ENCODE measurements at regions not wholly inside any gene's neighbourhood (a gene's known extent, or its start where the extent isn't known, plus 50 kb on each side); places are given as distances from the start of the nearest gene placed in this dataset.

DNA sequence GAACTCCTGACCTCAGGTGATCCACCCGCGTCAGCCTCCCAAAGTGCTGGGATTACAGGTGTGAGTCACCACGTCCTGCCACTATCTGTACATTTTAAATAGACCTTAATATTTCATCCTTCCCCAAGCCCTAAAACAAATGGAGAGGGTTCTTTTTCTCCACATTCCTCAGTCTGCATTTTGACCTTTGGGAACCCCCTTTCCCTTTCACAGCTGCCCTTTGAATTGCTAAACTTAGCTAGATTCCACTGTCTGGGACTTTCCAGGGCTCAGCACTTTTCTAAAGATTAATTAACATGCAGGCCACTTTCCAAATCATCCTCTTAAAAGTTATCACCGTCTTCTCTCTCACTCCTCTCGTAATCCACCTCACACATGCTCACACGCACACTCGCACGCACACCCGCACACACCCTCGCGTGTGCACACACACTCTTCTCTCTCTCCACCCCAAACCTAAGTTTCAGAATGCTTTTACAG, 124.2 kb downstream of the TMCO5A start:
- H3K9me3 ChIP-seq, result no peaks in the 10 kb centered on the region
- H3K4me3 ChIP-seq, result no peak overlapping the region
- DNase-seq, result no peak
- H3K27me3 ChIP-seq (replicated peaks in 1 of 7), result no peaks in the 10 kb centered on the region
- 48 to 77% (median 69%) methylated on average over 11 of the region's 11 CpGs for WGBS, 5 donors
- H3K36me3 ChIP-seq, result no peaks in the 10 kb centered on the region
- peaks cover 0 to 7% (median 0%) of the 10 kb centered on the region in 6 donors for H3K4me1 ChIP-seq
- TF ChIP-seq, protein P1, sequence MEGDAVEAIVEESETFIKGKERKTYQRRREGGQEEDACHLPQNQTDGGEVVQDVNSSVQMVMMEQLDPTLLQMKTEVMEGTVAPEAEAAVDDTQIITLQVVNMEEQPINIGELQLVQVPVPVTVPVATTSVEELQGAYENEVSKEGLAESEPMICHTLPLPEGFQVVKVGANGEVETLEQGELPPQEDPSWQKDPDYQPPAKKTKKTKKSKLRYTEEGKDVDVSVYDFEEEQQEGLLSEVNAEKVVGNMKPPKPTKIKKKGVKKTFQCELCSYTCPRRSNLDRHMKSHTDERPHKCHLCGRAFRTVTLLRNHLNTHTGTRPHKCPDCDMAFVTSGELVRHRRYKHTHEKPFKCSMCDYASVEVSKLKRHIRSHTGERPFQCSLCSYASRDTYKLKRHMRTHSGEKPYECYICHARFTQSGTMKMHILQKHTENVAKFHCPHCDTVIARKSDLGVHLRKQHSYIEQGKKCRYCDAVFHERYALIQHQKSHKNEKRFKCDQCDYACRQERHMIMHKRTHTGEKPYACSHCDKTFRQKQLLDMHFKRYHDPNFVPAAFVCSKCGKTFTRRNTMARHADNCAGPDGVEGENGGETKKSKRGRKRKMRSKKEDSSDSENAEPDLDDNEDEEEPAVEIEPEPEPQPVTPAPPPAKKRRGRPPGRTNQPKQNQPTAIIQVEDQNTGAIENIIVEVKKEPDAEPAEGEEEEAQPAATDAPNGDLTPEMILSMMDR (IDR thresholded peaks at IDR 0.05 in 8 of 11, conservative IDR thresholded peaks at IDR 0.05 in 3 of 11), result no peak
- TF ChIP-seq POLR2AphosphoS5 (IDR thresholded peaks at IDR 0.05), result no peak
- TF ChIP-seq POLR2A (IDR thresholded peaks at IDR 0.05), result no peak
- intact Hi-C loops (cut with DNase I; ENCODE audit: low total_unique reads), result no loop called here
- no peak overlapping the region for H3K27ac ChIP-seq

DNA sequence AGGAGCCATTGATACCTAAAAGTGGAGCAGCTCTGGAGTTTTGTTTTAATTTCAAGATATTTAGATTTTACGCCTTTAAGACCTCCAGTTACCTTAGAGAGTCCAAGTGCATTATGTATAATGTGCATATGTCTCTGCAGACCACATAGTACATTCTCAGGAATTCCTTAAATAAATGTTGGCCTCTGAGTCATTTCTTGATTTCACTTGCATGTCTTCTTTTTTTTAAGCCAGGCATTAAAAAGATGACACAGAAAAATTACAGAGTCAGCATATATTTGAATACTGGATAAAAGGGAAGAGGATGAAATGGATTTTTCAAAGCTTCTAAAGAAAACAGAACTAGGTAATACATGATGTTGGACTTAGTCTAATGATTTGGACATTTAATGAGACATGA, 125.2 kb downstream of the TMCO5A start:
- 86 to 97% (median 88%) methylated on average over 1 of the region's 1 CpG for WGBS, 5 donors
- H3K27me3 ChIP-seq (replicated peaks in 1 of 7), result no peaks in the 10 kb centered on the region
- no peak overlapping the region for H3K4me3 ChIP-seq
- intact Hi-C loops (cut with DNase I; ENCODE audit: low total_unique reads), result no loop called here
- TF ChIP-seq, protein P1 (IDR thresholded peaks at IDR 0.05 in 8 of 11, conservative IDR thresholded peaks at IDR 0.05 in 3 of 11), result no peak
- no peak for TF ChIP-seq POLR2A (IDR thresholded peaks at IDR 0.05)
- no peak for TF ChIP-seq POLR2AphosphoS5 (IDR thresholded peaks at IDR 0.05)
- no peak overlapping the region for H3K27ac ChIP-seq
- no peaks in the 10 kb centered on the region for H3K9me3 ChIP-seq
- H3K36me3 ChIP-seq, result no peaks in the 10 kb centered on the region
- H3K4me1 ChIP-seq, result peaks cover 0 to 7% (median 0%) of the 10 kb centered on the region in 6 donors
- no peak for DNase-seq

- intact Hi-C loops (cut with DNase I; ENCODE audit: low total_unique reads), result no loop called here
- Histone ChIP-seq H3K4me1 (peaks cover 0 to 8% (median 6%) of the 10 kb centered on the region in 6 donors), H3K4me3 (no peak overlapping the region), H3K27me3 (replicated peaks in 1 of 7) (no peaks in the 10 kb centered on the region), H3K27ac (peak overlapping the region in 1 of 8 donors; percentile 11), H3K9me3 (no peaks in the 10 kb centered on the region), H3K36me3 (no peaks in the 10 kb centered on the region)
- no peak for DNase-seq
- TF ChIP-seq, protein P1 (IDR thresholded peaks at IDR 0.05 in 8 of 11, conservative IDR thresholded peaks at IDR 0.05 in 3 of 11), result no peak
- TF ChIP-seq POLR2A (IDR thresholded peaks at IDR 0.05) (no peak), POLR2AphosphoS5 (IDR thresholded peaks at IDR 0.05) (no peak)
- 52 to 68% (median 58%) methylated on average over 6 of the region's 6 CpGs for WGBS, 5 donors
Observed at GRCh38 chr15:38061856-38062649, 127.6 kb downstream of the TMCO5A start.

DNA sequence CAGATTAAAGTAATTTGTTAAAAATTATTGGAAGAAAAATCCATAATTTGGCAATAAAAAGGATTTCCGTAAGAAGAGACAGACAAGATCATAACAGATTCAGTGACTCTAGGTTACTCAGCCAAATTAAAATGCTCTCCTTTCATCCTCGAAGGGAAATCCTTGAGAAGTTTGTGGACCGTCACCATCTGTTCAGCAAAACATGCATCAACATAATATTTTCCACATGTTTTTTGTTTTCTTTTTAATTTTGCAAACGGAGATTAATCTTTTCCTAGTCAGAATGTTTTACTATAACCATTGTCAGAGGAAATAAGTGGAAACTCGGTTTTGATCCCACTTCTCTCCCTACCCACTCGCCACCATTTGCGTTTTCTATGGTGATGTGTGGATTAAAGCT, 128.3 kb downstream of the TMCO5A start:
- peak overlapping the region in 1 of 8 donors; percentile 11 for H3K27ac ChIP-seq
- no peaks in the 10 kb centered on the region for H3K9me3 ChIP-seq
- TF ChIP-seq, protein P1 (IDR thresholded peaks at IDR 0.05 in 8 of 11, conservative IDR thresholded peaks at IDR 0.05 in 3 of 11), result no peak
- TF ChIP-seq POLR2A (IDR thresholded peaks at IDR 0.05), result no peak
- no peak for TF ChIP-seq POLR2AphosphoS5 (IDR thresholded peaks at IDR 0.05)
- no peak for DNase-seq
- intact Hi-C loops (cut with DNase I; ENCODE audit: low total_unique reads), result no loop called here
- no peaks in the 10 kb centered on the region for H3K36me3 ChIP-seq
- H3K27me3 ChIP-seq (replicated peaks in 1 of 7), result no peaks in the 10 kb centered on the region
- 80 to 85% (median 83%) methylated on average over 7 of the region's 7 CpGs for WGBS, 5 donors
- H3K4me3 ChIP-seq, result no peak overlapping the region
- H3K4me1 ChIP-seq, result peaks cover 0 to 9% (median 6%) of the 10 kb centered on the region in 6 donors

Measured in spleen (tissue), 11 donors.